Pancreas (tissue), 10 donors: ENCODE measurements at regions not wholly inside any gene's neighbourhood (a gene's known extent, or its start where the extent isn't known, plus 50 kb on each side); places are given as distances from the start of the nearest gene placed in this dataset.
A peak's percentile ranks its signal among the peaks of the same experiment; 100 is the strongest.
"Not testable (repeated sequence)": the region's sequence is repeated elsewhere in the genome, so short reads cannot be mapped to it uniquely, and the experiment has no call there.

Experiments used
- ATAC-seq, 4 donors: fragments of 200-7000 bp; cut with Tn5 transposase; one replicate each; pipeline versions ENCODE4 v1.8.0 to v1.9.1; 2020; ENCODE audit warnings: mild to moderate bottlenecking in 4 of 4, moderate library complexity in 4 of 4
- DNase-seq, 6 donors: peaks; one replicate each; pipeline ENCODE4 v3.0.0-alpha.2; 2020
- FAIRE-seq: peaks from 2 replicates; lab custom pipeline; 2012; peaks lifted over from hg19 to GRCh38; lab: Jason Lieb, UNC
- H3K27ac ChIP-seq, 4 donors: fragments of 200-600 bp; sonication (generic); 1 replicate in 3 of 4; 2 replicates in 1 of 4; pipeline versions ENCODE4 v1.5.0 to v1.8.0; 2020
- H3K27me3 ChIP-seq, 4 donors: fragments of 200-600 bp; one replicate each; pipeline ENCODE4 v1.8.0; 2021
- H3K36me3 ChIP-seq, 3 donors: fragments of 200-600 bp; sonication (generic) in 1 of 3; one replicate each; pipeline versions ENCODE4 v1.5.0 to v1.8.0; 2020 to 2021
- H3K4me1 ChIP-seq, 3 donors: fragments of 200-600 bp; one replicate each; pipeline ENCODE4 v1.8.0; 2021
- H3K4me3 ChIP-seq, 4 donors: fragments of 200-600 bp; sonication (generic) in 2 of 4; one replicate each; pipeline versions ENCODE4 v1.5.0 to v1.8.0; 2020 to 2021
- H3K9me3 ChIP-seq, 4 donors: fragments of 200-600 bp; one replicate each; pipeline ENCODE4 v1.8.0; 2021
- CTCF ChIP-seq, 4 donors: fragments of 200-600 bp; sonication (generic) in 3 of 4; IDR thresholded peaks; one replicate each; pipeline versions ENCODE4 v1.5.0 to v1.8.0; 2021; ENCODE audit warnings: antibody characterized with exemption in 4 of 4
- WGBS, 2 donors: extraction: QIAGEN DNeasy Blood & Tissue Kit; methylation state at CpG; one replicate each; pipeline ENCODE4 v1.1.7; 2013; 5-methylcytosine and 5-hydroxymethylcytosine counted together
- intact Hi-C, 3 donors: fragments of 100-400 bp; cut with DNase I; formaldehyde crosslinking; loops; one replicate each; pipeline versions ENCODE4 v1.11.1 to v1.14.2; 2022
- donor health status: healthy with polysubstance abuse.
- donor health status: DM: no; HTN: no; CAD: no; lungs with moderate emphysema.
- donor health status: DM: no; HTN: no; CAD: no.
- donor health status: control.
- donor health status: control.
- donor health status: Bipolar disorder and iron deficiency.
- donor health status: DM: yes; HTN: yes; CAD: no.
- donor health status: DM: no; HTN: no; CAD: no.
- donor health status: DM: no; HTN: no; CAD: no.
- donor health status: DM: yes; HTN: yes; CAD: no.

DNA sequence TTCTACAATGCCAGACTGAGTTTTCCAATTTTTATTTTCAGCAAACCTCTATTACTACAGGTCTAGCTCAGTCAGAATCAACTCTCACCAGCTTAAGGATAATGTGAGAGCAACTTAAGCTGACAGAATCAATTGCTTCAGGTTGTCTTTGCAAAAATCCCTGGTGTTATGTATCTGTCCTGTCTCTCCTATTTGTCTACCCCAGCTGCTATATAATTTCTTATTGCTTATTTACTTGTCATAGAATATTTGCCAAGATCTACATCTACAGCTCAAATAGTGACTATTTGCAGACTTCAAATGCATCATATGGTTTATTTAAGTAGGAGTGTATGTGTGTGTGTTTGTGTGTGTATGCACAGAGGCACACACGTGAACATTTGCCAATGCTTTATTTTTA, 54.1 kb downstream of the FOXG1 start:
- FAIRE-seq (no peak), ATAC-seq (no peak), DNase-seq (no peak)
- Histone ChIP-seq H3K27ac (no peak overlapping the region), H3K4me3 (no peak overlapping the region), H3K36me3 (no peaks in the 10 kb centered on the region), H3K27me3 (no peaks in the 10 kb centered on the region), H3K4me1 (no peaks in the 10 kb centered on the region), H3K9me3 (peaks cover 0 to 8% (median 0%) of the 10 kb centered on the region in 4 donors)
- TF ChIP-seq CTCF (IDR thresholded peaks at IDR 0.05), result no peak
- 50 to 54% methylated on average over 1 of the region's 1 CpG for WGBS, 2 donors
- intact Hi-C loops, result no loop called here

GRCh38 chr14:28821993-28822392, 55.4 kb downstream of the FOXG1 start:
- no peak for ATAC-seq
- intact Hi-C loops, result no loop called here
- no peak for FAIRE-seq

DNA sequence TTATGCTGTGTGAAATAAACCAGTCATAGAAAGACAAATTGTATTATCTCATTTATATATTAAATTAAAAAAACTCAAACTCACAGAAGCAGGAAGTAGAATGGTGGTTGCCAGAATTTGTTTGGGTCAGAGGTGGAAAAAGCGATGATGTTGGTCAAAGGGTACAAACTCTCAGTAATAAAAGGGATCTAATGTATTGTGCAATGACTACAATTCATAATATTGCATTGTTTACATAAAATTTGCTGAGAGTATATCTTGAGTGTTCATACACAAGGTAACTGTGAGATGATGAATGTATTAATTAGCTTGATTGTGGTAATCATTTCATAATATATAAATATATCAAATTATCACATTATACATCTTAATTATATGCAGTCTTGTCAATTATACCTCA, 56.7 kb downstream of the FOXG1 start:
- Histone ChIP-seq H3K36me3 (no peaks in the 10 kb centered on the region), H3K4me3 (no peak overlapping the region), H3K27me3 (no peaks in the 10 kb centered on the region), H3K27ac (no peak overlapping the region), H3K4me1 (no peaks in the 10 kb centered on the region), H3K9me3 (peaks cover 0 to 8% (median 0%) of the 10 kb centered on the region in 4 donors)
- ATAC-seq (no peak), FAIRE-seq (peak; percentile 9), DNase-seq (no peak)
- WGBS, 2 donors, result 64 to 82% methylated on average over 1 of the region's 1 CpG
- TF ChIP-seq CTCF (IDR thresholded peaks at IDR 0.05), result no peak
- intact Hi-C loops, result no loop called here

More at GRCh38 chr14:28821993-28822392, 55.4 kb downstream of the FOXG1 start:
- TF ChIP-seq CTCF (IDR thresholded peaks at IDR 0.05), result no peak
- Histone ChIP-seq H3K9me3 (peaks cover 0 to 8% (median 0%) of the 10 kb centered on the region in 4 donors), H3K27ac (no peak overlapping the region), H3K27me3 (no peaks in the 10 kb centered on the region), H3K36me3 (no peaks in the 10 kb centered on the region), H3K4me1 (no peaks in the 10 kb centered on the region), H3K4me3 (no peak overlapping the region)
- DNase-seq, result no peak

- Histone ChIP-seq H3K36me3 (no peaks in the 10 kb centered on the region), H3K9me3 (no peaks in the 10 kb centered on the region), H3K27me3 (no peaks in the 10 kb centered on the region), H3K4me1 (no peaks in the 10 kb centered on the region), H3K4me3 (no peak overlapping the region), H3K27ac (no peak overlapping the region)
- intact Hi-C loops, result no loop called here
- DNase-seq (peak in 1 of 6 donors; percentile 17), ATAC-seq (no peak), FAIRE-seq (no peak)
- no peak for TF ChIP-seq CTCF (IDR thresholded peaks at IDR 0.05)
- WGBS, 2 donors, result 84 to 89% methylated on average over 22 of the region's 22 CpGs
These were observed 63.5 kb downstream of the FOXG1 start for GRCh38 chr14:28830115-28830534.

DNA sequence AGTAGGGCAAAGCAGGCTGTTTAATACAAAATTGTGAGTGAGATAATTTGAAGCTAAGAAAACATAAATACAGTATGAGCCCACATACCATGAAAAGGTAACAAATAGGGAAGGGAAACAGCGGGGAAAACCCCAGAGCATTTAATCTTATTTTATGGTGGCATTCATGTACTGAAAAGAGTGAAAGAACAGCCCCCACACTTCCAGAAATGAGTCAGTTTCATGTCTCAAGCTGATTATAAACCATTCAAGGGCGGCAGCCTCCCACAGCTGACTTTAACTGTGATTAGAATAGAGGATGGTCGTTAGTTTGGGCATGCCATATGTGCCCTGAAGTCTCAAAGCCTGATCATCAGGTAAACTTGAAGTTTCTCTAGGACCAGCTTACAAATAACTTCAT, 64.5 kb downstream of the FOXG1 start:
- Histone ChIP-seq H3K4me1 (no peaks in the 10 kb centered on the region), H3K27ac (no peak overlapping the region), H3K4me3 (no peak overlapping the region), H3K9me3 (no peaks in the 10 kb centered on the region), H3K36me3 (no peaks in the 10 kb centered on the region), H3K27me3 (no peaks in the 10 kb centered on the region)
- FAIRE-seq (no peak), DNase-seq (no peak), ATAC-seq (no peak)
- 50 to 54% methylated on average over 3 of the region's 3 CpGs for WGBS, 2 donors
- no peak for TF ChIP-seq CTCF (IDR thresholded peaks at IDR 0.05)
- intact Hi-C loops, result no loop called here

GRCh38 chr14:28842569-28842968, 76.0 kb downstream of the FOXG1 start:
- H3K27me3 ChIP-seq, result not testable (repeated sequence)
- 59 to 73% methylated on average over 5 of the region's 5 CpGs for WGBS, 2 donors

More at GRCh38 chr14:28842569-28842968, 76.0 kb downstream of the FOXG1 start:
- ATAC-seq, FAIRE-seq, DNase-seq, H3K4me1 ChIP-seq, intact Hi-C loops, H3K9me3 ChIP-seq, H3K4me3 ChIP-seq, H3K27ac ChIP-seq, H3K36me3 ChIP-seq: not testable (repeated sequence)
